ENCODE measurements at regions not wholly inside any gene's neighbourhood (a gene's known extent, or its start where the extent isn't known, plus 50 kb on each side); places are given as distances from the start of the nearest gene placed in this dataset.

DNA sequence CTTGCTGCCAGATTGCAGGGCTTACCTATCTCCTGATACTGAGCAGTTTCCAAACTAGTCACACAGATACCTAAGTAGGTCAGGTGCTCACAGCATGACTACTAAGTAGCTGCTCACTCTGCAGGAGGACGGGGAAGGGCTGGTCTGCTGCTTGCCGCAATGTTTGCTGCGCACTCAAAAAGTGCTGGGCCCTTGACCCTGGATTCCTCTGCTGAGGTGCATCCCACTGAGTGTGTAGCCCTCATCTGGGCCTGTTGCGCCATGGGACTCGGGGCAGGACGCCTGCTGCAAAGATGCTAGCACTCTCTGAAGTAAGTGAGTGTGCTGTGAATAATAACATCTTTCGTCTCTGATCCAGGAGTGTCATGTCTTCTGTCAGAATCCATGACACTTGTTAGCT is 59.2 kb upstream of the MEDAG start:
- TF ChIP-seq, protein P1, sequence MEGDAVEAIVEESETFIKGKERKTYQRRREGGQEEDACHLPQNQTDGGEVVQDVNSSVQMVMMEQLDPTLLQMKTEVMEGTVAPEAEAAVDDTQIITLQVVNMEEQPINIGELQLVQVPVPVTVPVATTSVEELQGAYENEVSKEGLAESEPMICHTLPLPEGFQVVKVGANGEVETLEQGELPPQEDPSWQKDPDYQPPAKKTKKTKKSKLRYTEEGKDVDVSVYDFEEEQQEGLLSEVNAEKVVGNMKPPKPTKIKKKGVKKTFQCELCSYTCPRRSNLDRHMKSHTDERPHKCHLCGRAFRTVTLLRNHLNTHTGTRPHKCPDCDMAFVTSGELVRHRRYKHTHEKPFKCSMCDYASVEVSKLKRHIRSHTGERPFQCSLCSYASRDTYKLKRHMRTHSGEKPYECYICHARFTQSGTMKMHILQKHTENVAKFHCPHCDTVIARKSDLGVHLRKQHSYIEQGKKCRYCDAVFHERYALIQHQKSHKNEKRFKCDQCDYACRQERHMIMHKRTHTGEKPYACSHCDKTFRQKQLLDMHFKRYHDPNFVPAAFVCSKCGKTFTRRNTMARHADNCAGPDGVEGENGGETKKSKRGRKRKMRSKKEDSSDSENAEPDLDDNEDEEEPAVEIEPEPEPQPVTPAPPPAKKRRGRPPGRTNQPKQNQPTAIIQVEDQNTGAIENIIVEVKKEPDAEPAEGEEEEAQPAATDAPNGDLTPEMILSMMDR (IDR thresholded peaks at IDR 0.05; ENCODE audit: borderline replicate concordance, extremely low read depth, low read length, poor library complexity, severe bottlenecking): no peak
- TF ChIP-seq EZH2 (IDR thresholded peaks at IDR 0.05; ENCODE audit: borderline replicate concordance, low read depth, low read length, severe bottlenecking): no peak
